NCI-H748 (cell line): ENCODE measurements at regions not wholly inside any gene's neighbourhood (a gene's known extent, or its start where the extent isn't known, plus 50 kb on each side); places are given as distances from the start of the nearest gene placed in this dataset.

Source experiments
- DNase-seq: peaks from one replicate; lab custom pipeline; 2025; ENCODE audit not compliant: unreplicated experiment; lab: John Stamatoyannopoulos, UW

DNA sequence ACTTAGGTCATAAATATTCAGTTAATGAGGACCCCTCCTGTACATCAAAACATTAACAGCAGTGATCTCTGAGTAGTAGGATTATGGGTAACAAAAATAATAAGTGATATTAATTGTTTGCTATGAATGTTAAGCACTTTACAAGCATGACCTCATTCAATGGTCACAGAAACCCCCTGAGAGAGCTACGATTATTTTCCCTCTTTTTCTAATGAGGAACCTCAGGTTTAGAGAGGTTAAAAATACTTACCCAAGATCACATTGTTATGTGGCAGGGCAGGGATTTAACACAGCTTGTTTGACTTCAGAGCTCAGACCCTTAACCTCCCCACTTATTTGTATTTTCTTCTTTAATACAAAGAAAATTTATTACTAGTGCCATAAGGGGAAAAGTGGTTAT, 228.2 kb downstream of the TBL1XR1 start:
- no peak for DNase-seq

DNA sequence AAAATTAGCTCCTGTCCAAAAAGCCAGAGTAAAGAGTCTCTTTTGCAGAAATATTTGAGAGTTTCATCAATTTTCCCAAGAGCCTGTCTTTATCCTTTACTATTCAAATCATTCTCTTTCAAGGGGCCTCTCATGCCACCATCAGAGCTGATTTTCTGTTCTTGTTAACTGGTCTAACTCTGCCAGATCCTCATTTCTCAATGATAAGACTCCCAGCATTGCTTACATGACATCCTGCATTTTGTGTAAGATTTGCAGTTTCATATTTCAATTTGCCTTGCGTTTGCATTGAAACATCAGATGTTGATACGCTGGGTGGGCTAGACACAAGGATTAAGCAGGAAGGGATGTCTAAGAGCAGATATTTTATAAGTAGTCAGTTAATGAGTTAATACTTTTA, 228.7 kb downstream of the TBL1XR1 start:
- no peak for DNase-seq

- DNase-seq = no peak
Observed at GRCh38 chr3:176967522-176967921, 229.8 kb downstream of the TBL1XR1 start.

GRCh38 chr3:176964661-176965060, 232.6 kb downstream of the TBL1XR1 start:
- DNase-seq = no peak

DNA sequence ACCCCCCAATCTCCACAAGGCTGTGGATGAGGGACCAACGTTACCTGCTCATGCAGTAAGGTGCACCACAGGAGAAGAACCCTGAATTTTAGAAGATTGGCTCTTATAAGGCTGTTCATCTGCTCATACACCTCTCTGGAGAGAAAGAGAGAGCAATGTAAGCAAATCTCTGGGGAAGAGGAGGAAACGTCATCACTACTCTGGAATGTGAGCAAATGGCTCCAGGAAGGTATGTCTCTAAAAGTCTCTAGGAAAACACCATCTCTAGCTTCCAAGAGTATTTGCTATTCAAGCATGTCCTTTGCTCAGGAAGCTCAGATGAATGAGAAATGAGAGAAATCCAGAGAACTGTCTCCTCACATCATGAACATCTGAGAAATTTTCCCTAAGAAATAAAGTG, 235.4 kb downstream of the TBL1XR1 start:
- DNase-seq = no peak

DNA sequence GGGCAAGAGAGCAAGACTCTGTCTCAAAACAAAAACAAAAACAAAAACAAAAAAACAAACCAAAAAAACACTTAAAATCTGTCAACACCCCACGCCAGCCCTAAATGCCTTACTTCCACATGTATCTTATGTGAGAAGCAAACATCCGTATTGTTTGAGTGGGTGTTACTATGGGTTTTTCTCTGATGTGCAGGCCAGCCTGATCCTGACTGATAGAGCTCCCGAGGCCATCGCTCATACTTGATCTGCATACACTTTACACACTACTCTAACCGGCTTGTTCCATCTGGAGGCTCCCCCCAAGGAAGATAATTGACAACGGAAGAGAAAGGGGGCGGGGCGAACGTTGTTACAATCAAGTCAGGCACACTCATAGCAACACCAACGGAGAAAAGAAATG, 237.4 kb downstream of the TBL1XR1 start:
- no peak for DNase-seq

DNA sequence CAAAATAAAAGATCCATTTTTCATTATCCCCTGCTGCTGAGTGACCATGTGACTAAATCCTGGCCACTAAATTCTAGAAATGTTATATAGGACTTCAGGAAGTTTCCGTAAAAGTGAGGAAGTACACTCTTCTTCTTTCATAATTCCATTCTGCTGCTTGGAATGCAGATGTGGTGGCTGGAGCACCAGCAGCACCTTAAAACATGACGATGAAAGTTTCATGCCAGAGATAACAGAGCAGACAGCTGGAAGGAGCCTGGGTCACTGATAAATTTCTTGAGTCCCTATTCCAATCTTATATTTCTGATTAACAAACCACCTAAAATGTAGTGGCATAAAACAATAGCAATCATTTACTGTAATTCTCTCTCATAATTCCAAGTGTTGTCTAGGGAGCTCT, 238.7 kb downstream of the TBL1XR1 start:
- DNase-seq = no peak

- DNase-seq = no peak
Observed at GRCh38 chr3:176954517-176954916, 242.8 kb downstream of the TBL1XR1 start.

DNA sequence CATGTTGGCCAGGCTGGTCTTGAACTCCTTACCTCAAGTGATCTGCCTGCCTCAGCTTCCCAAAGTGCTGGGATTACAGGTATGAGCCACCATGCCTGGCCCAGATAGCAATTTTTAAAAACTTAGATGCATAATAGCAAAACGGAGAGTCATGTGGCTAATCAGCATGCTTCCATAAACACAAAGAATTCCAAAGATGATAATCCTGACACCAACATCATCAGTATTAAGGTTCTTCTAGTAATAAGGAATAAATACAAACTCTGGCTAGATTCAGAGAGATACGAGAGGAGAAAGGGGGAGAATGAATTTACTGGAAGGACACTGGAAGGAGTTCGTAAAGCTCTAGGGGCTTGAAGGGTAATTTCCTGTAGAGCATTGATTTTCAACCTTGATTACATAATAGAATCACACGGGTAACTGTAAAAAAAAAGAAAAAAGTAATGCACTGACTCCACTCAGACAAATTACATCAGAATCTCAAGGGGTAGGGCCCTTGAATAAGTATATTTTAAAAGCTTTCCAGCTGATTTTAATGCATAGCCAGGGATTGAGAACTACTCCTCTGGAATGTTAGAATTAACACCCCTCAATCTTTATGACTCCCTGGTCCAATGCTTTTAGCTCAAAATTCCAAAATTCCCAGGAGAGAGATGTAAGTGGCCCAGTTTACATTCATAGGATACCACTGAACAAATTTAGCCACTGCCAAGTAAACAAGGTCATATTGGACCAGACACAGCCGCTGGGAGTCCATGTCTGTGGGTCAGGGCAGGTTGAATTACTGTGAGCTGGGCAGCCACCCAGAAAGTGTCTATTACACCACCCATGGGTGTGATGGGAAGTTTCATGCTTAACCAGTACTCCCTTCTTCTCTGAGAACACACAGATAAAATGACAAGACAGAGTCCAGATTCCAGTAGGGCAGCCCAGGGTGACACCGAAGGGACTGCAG, 243.9 kb downstream of the TBL1XR1 start:
- no peak for DNase-seq

GRCh38 chr3:176951586-176952292, 245.5 kb downstream of the TBL1XR1 start:
- DNase-seq = no peak

DNA sequence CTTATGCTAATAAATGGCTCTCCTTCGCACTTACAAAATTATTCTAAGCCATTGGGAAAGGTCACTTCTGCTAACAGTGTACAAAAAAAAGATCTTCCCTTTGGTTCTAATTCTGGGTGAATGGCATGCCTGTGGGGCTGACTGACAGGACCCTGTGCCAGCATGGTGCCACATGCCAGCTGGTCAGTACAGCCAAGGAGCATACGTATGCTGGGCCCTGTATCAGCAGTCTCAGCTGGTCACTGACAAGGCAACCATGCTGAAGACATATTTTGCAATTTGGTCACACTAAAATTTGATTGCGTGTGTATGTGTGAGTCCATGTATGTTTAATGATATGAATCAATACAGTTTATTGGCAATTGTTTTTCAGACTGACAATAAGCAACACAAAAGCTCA, 246.1 kb downstream of the TBL1XR1 start:
- no peak for DNase-seq

DNA sequence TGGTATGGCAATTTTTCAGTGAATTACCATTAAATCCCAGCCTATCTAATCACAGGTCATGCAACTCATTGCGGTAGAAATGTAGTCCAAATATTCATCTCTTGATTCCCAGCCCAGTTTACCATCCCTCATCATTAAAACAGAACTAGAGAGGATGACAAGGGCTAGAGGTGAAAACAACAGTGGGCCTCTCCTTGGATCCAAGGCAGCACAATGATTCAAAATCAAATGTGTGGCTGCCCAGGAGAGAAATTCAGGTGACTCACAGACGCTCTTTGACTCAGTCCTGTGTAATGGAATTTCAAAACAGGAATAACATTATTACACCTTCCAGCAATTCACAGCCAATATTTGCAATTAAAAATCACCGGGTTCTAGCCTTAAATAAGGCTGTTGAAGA, 246.5 kb downstream of the TBL1XR1 start:
- no peak for DNase-seq

DNA sequence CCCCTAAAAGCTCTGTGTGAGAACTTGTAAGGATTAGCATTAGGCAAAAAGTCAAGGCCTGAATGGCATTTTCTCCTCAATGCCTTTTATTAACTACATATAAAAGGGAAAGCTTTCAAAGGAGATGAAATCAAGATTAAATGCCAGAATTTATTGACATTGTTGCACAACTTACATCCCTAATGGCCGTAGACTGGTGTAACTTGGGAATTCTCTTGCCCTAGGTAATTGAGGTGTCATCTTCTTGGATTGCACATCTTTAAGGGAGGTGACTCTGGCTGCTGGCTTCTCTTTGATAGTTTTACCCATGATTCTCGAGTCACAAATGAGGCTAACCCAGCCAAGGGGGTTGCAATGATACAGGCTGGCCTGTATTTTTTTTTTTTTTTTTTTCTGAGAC, 249.1 kb downstream of the TBL1XR1 start:
- DNase-seq = no peak

DNA sequence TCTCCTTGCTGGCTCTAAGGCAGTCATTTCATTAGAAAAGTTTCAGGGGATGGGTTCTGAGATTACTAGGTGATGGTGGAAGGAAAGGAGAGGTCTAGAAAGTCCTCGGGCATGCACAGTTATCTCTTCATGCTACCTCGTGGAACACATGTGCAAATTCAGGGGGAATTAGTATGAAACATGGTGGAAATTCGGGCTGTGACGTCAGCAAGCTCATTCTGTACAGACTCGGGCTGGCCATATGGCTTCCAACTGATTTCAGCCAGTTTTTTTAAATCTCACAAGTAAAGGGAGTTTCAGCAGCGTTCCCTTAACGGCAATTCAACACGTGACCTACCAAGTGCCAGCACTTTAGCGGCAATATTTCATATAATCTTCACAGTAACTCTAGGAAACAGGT, 251.1 kb downstream of the TBL1XR1 start:
- no peak for DNase-seq

DNA sequence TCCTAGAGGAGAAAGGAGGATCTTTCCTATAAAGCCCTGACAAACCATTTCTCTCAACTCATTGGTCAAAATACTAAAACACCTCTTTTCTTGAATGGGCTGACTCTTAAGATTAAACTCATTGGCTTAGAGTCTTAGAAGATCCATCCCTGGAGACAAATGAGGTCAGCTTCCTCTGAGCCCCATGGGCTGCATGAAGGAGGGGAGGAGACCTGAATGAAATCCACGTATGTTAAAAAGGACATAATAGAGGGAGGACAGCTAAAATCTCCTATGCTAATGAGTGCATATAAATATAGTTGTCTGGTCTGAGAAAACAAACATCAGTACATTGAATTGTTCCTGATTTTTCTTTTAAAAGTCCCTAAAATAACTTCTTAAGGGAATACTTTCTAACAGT, 255.0 kb downstream of the TBL1XR1 start:
- no peak for DNase-seq

DNA sequence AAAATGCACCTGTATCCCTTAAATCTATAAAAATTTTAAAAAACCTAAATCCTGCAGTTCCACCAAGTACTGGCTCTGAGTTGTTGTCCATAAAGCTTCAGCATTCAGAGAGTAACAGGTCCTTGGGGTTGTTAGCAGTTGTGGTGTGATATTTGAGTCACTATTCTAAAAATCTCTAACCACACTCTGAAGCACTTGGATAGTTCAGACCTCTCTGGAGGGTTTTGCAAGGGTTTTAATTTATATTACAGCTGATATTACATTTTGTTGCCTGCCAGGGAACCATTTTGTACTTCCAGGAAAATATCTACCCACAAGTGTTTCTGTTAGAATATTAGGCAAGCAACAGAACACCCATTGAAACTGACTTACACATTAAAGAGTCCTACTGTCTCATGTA, 255.6 kb downstream of the TBL1XR1 start:
- no peak for DNase-seq

- peak; percentile 89 for DNase-seq
Observed at GRCh38 chr3:176939022-176939817, 258.1 kb downstream of the TBL1XR1 start.

- DNase-seq = no peak
Observed at GRCh38 chr3:176937994-176938393, 259.3 kb downstream of the TBL1XR1 start.

DNA sequence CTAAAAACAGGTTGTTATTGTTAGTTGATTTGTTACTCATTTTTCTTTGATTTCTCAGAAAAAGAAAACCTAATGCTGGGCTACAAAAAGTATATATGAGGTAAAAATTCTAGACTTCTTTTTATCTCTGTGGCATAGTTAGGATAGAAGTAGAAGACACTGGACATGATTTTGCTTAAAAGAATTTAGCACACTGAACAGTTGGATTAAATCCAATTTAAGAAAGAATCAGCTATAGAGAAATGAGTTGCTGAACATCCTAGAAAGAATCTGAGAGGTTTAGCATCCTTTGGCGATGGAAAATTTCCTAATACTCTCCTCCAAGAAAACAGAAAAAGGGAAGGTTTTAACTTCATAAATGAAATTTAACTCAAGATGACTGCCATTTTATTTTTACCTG, 259.7 kb downstream of the TBL1XR1 start:
- no peak for DNase-seq

GRCh38 chr3:176935194-176935888, 261.9 kb downstream of the TBL1XR1 start:
- no peak for DNase-seq

DNA sequence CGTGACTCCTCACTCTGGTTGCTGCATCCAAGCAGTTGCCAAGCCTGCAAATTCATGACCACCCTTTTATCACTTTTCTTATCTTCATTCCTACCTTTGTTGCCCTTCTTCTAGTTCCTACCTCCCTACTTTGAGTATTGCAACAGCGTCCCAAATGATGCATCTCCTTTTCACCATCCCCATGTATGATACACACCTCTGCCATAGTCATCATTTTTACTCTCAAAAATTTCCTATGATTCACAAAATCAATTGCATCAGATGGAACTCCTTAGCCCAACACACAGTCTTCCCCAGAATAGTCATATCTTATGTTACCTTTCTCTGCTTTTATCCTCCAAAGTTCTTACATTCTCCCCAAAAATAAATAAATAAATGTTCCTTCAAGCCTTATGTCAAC, 262.6 kb downstream of the TBL1XR1 start:
- DNase-seq = no peak
